HepG2 (cell line): ENCODE measurements at regions not wholly inside any gene's neighbourhood (a gene's known extent, or its start where the extent isn't known, plus 50 kb on each side); places are given as distances from the start of the nearest gene placed in this dataset.

Experiments
- ATAC-seq: fragments of 200-7000 bp; cut with Tn5 transposase; 3 replicates; pipeline ENCODE4 v1.9.1; 2020; ENCODE audit warnings: mild to moderate bottlenecking, moderate library complexity
- BruUV-seq: library from RNA; stranded (reverse); fragments of 400-500 nt; replicated peaks from 2 replicates; lab custom pipeline; 2021; lab: Mats Ljungman, UMichigan
- CTCF ChIA-PET: fragments of 300-600 bp; formaldehyde crosslinking; extraction: SDS; loops from one replicate; lab custom pipeline; 2021; ENCODE audit warnings: low total read pairs, inconsistent platforms, low intra/inter-chr PET ratio; lab: Yijun Ruan, JAX
- POLR2A ChIA-PET: fragments of 350-600 bp; sonication (Branson Sonifier 250); formaldehyde crosslinking; loops from one replicate; lab custom pipeline; 2020; ENCODE audit warnings: antibody characterized with exemption, inconsistent platforms; lab: Yijun Ruan, JAX
- DNase-seq: peaks from one replicate; pipeline ENCODE4 v3.0.0-alpha.2; 2015; ENCODE audit warnings: low spot score
- FAIRE-seq: peaks from 3 replicates; lab custom pipeline; 2011; peaks lifted over from hg19 to GRCh38; lab: Jason Lieb, UNC
- H2AFZ ChIP-seq: one replicate; pipeline ENCODE4 v1.6.1; 2011; ENCODE audit warnings: low read length, inconsistent platforms
- H3K27ac ChIP-seq: fragments of 300-600 bp; 3 replicates; pipeline ENCODE4 v1.8.0; 2011; ENCODE audit warnings: mixed run types, mild to moderate bottlenecking, mixed read lengths, low read length, inconsistent platforms; ENCODE audit not compliant: insufficient read depth; ENCODE audit errors: extremely low read length
- H3K27me3 ChIP-seq, 2 experiments: fragments of 200-600 bp in 1 of 2; 2 replicates in 1 of 2; 3 replicates in 1 of 2; pipeline versions ENCODE4 v1.6.0 to v1.8.0; 2011; ENCODE audit warnings: low read length in 2 of 2, mild to moderate bottlenecking in 2 of 2, moderate library complexity in 2 of 2, inconsistent platforms in 1 of 2; ENCODE audit not compliant: insufficient read depth in 2 of 2, control insufficient read depth in 1 of 2
- H3K36me3 ChIP-seq, 2 experiments: fragments of 200-600 bp in 1 of 2; replicated peaks in 1 of 2; 2 replicates in 1 of 2; 3 replicates in 1 of 2; pipeline versions ENCODE4 v1.5.1 to v1.8.0; 2011; ENCODE audit warnings: low read length in 2 of 2, inconsistent platforms in 1 of 2; ENCODE audit not compliant: insufficient read depth in 2 of 2, control insufficient read depth in 1 of 2
- H3K4me1 ChIP-seq: 2 replicates; pipeline ENCODE4 v1.5.1; 2012; ENCODE audit warnings: low read length, inconsistent platforms; ENCODE audit not compliant: insufficient read depth
- H3K4me2 ChIP-seq: 2 replicates; pipeline ENCODE4 v1.6.0; 2011; ENCODE audit warnings: low read depth, low read length, inconsistent platforms
- H3K4me3 ChIP-seq, 3 experiments: fragments of 200-600 bp in 1 of 3; sonication (generic), shearing (Covaris generic) in 1 of 3; replicated peaks in 1 of 3; 2 replicates each; pipeline ENCODE4 v1.5.1; 2011 to 2016; ENCODE audit warnings: low read length in 3 of 3, inconsistent platforms in 2 of 3, low read depth in 2 of 3, mild to moderate bottlenecking in 2 of 3, control low read depth in 1 of 3, mixed read lengths in 1 of 3; ENCODE audit not compliant: insufficient read depth in 1 of 3
- H3K79me2 ChIP-seq: one replicate; pipeline ENCODE4 v1.6.1; 2011; ENCODE audit warnings: low read length, inconsistent platforms; ENCODE audit not compliant: insufficient read depth
- H3K9ac ChIP-seq: 2 replicates; pipeline ENCODE4 v1.6.0; 2011; ENCODE audit warnings: mild to moderate bottlenecking, low read depth, low read length, inconsistent platforms; ENCODE audit not compliant: insufficient read depth
- H3K9me3 ChIP-seq: 2 replicates; pipeline ENCODE4 v1.5.1; 2012; ENCODE audit warnings: mild to moderate bottlenecking, low read length
- H4K20me1 ChIP-seq: 2 replicates; pipeline ENCODE4 v1.6.0; 2011; ENCODE audit warnings: inconsistent platforms, mild to moderate bottlenecking, low read length, moderate library complexity; ENCODE audit not compliant: insufficient read depth
- MEIS2 ChIP-seq: sonication (generic); formaldehyde crosslinking; IDR thresholded peaks from 2 replicates; pipeline ENCODE4 v1.9.0; 2021; ENCODE audit warnings: mild to moderate bottlenecking, missing genetic modification reagents
- PTBP1 ChIP-seq: fragments of 200-400 bp; formaldehyde crosslinking; IDR thresholded peaks from 2 replicates; pipeline ENCODE4 v1.6.1; 2018; ENCODE audit warnings: low read length, low read depth; ENCODE audit not compliant: poor library complexity, severe bottlenecking
- SALL1 ChIP-seq: sonication (generic); formaldehyde crosslinking; IDR thresholded peaks from 2 replicates; pipeline ENCODE4 v1.8.0; 2022; ENCODE audit warnings: mild to moderate bottlenecking, missing genetic modification reagents
- SAP130 ChIP-seq: IDR thresholded peaks from 2 replicates; pipeline ENCODE4 v1.6.1; 2016; ENCODE audit warnings: low read depth
- ZNF207 ChIP-seq: fragments of 450-650 bp; IDR thresholded peaks from 2 replicates; pipeline ENCODE4 v1.6.1; 2016; ENCODE audit warnings: antibody characterized with exemption, borderline replicate concordance
- WGBS: methylation state at CpG from one replicate; pipeline ENCODE4 v1.1.6; 2017; ENCODE audit warnings: low lambda C conversion rate; 5-methylcytosine and 5-hydroxymethylcytosine counted together
- in situ Hi-C: cut with HindIII; loops from 2 replicates; pipeline ENCODE4 v1.10.0; 2017; ENCODE audit warnings: low pct_unique_long_range_greater_than_20kb; ENCODE audit not compliant: extremely low pct_ligation_motif_present
- intact Hi-C: fragments of 100-400 bp; cut with micrococcal nuclease; formaldehyde crosslinking; loops from one replicate; pipeline ENCODE4 v1.10.0; 2022; ENCODE audit not compliant: unreplicated experiment
- TF ChIP-seq, protein P1 (sequence below): IDR thresholded peaks from 2 replicates; pipeline ENCODE4 v1.6.1; 2012; ENCODE audit warnings: low read length, improper control_type of control experiment
- TF ChIP-seq, protein P2 (sequence below): sonication (generic); formaldehyde crosslinking; IDR thresholded peaks from 2 replicates; pipeline ENCODE4 v1.4.0; 2020; ENCODE audit warnings: missing genetic modification reagents

DNA sequence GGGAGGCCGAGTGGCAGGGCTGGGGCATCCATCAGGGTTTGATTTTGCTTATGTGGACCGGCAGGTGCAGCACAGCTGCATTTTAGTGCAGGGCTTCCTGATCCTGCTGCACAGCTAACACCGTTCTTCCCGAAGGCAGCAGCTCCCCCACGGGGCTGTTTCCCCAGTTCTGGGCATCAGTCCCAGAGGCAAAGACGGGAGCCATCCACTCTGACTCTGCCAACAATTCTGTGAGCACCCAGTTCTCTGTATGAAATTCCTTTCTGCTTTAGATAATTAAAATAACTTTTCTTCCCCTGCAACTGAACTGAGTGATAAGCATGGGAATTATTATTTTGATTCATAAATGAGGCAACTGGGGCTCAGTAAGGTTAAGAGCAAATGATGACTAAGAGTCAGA is 262.9 kb upstream of the ATP10A start:
- no peaks in the 10 kb centered on the region for H4K20me1 ChIP-seq
- ChIA-PET POLR2A (no interaction called here), CTCF (no interaction called here)
- no peak for ATAC-seq
- no peak for DNase-seq
- TF ChIP-seq ZNF207 = no peak
- TF ChIP-seq, protein P1, sequence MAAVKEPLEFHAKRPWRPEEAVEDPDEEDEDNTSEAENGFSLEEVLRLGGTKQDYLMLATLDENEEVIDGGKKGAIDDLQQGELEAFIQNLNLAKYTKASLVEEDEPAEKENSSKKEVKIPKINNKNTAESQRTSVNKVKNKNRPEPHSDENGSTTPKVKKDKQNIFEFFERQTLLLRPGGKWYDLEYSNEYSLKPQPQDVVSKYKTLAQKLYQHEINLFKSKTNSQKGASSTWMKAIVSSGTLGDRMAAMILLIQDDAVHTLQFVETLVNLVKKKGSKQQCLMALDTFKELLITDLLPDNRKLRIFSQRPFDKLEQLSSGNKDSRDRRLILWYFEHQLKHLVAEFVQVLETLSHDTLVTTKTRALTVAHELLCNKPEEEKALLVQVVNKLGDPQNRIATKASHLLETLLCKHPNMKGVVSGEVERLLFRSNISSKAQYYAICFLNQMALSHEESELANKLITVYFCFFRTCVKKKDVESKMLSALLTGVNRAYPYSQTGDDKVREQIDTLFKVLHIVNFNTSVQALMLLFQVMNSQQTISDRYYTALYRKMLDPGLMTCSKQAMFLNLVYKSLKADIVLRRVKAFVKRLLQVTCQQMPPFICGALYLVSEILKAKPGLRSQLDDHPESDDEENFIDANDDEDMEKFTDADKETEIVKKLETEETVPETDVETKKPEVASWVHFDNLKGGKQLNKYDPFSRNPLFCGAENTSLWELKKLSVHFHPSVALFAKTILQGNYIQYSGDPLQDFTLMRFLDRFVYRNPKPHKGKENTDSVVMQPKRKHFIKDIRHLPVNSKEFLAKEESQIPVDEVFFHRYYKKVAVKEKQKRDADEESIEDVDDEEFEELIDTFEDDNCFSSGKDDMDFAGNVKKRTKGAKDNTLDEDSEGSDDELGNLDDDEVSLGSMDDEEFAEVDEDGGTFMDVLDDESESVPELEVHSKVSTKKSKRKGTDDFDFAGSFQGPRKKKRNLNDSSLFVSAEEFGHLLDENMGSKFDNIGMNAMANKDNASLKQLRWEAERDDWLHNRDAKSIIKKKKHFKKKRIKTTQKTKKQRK = no peak
- TF ChIP-seq, protein P2, sequence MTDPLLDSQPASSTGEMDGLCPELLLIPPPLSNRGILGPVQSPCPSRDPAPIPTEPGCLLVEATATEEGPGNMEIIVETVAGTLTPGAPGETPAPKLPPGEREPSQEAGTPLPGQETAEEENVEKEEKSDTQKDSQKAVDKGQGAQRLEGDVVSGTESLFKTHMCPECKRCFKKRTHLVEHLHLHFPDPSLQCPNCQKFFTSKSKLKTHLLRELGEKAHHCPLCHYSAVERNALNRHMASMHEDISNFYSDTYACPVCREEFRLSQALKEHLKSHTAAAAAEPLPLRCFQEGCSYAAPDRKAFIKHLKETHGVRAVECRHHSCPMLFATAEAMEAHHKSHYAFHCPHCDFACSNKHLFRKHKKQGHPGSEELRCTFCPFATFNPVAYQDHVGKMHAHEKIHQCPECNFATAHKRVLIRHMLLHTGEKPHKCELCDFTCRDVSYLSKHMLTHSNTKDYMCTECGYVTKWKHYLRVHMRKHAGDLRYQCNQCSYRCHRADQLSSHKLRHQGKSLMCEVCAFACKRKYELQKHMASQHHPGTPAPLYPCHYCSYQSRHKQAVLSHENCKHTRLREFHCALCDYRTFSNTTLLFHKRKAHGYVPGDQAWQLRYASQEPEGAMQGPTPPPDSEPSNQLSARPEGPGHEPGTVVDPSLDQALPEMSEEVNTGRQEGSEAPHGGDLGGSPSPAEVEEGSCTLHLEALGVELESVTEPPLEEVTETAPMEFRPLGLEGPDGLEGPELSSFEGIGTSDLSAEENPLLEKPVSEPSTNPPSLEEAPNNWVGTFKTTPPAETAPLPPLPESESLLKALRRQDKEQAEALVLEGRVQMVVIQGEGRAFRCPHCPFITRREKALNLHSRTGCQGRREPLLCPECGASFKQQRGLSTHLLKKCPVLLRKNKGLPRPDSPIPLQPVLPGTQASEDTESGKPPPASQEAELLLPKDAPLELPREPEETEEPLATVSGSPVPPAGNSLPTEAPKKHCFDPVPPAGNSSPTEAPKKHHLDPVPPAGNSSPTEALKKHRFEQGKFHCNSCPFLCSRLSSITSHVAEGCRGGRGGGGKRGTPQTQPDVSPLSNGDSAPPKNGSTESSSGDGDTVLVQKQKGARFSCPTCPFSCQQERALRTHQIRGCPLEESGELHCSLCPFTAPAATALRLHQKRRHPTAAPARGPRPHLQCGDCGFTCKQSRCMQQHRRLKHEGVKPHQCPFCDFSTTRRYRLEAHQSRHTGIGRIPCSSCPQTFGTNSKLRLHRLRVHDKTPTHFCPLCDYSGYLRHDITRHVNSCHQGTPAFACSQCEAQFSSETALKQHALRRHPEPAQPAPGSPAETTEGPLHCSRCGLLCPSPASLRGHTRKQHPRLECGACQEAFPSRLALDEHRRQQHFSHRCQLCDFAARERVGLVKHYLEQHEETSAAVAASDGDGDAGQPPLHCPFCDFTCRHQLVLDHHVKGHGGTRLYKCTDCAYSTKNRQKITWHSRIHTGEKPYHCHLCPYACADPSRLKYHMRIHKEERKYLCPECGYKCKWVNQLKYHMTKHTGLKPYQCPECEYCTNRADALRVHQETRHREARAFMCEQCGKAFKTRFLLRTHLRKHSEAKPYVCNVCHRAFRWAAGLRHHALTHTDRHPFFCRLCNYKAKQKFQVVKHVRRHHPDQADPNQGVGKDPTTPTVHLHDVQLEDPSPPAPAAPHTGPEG (CRISPR knock-in tag) = no peak
- TF ChIP-seq PTBP1 = no peak
- TF ChIP-seq MEIS2 (CRISPR knock-in tag) = no peak
- TF ChIP-seq SAP130 (CRISPR knock-in tag) = no peak
- TF ChIP-seq SALL1 (CRISPR knock-in tag) = no peak
- 0% methylated on average over 2 of the region's 6 CpGs for WGBS
- H3K79me2 ChIP-seq = no peaks in the 10 kb centered on the region
- no peak overlapping the region for H3K9ac ChIP-seq
- BruUV-seq = no TSS peak
- H3K27ac ChIP-seq = no peak overlapping the region
- H3K27me3 ChIP-seq = 0 out of 5 replicates have a peak, but pooled peaks cover 0 to 4% of the 10 kb centered on the region in 2 experiments
- no peak for FAIRE-seq
- H3K4me2 ChIP-seq = no peak overlapping the region
- H3K36me3 ChIP-seq = no peaks in the 10 kb centered on the region
- in situ Hi-C loops = no loop called here
- no peak overlapping the region for H2AFZ ChIP-seq
- no peaks in the 10 kb centered on the region for H3K9me3 ChIP-seq
- intact Hi-C loops = no loop called here
- no peak overlapping the region for H3K4me3 ChIP-seq
- H3K4me1 ChIP-seq = no peaks in the 10 kb centered on the region
